Muscle of leg (tissue), 3 donors: ENCODE measurements at regions not wholly inside any gene's neighbourhood (a gene's known extent, or its start where the extent isn't known, plus 50 kb on each side); places are given as distances from the start of the nearest gene placed in this dataset.
A peak's percentile ranks its signal among the peaks of the same experiment; 100 is the strongest.

Experiments
- DNase-seq: peaks from one replicate; pipeline ENCODE4 v3.0.0; 2013
- H3K27ac ChIP-seq: one replicate; pipeline ENCODE4 v1.5.1; 2013; ENCODE audit warnings: mild to moderate bottlenecking, low read length, control low read depth
- H3K27me3 ChIP-seq: one replicate; pipeline ENCODE4 v1.6.1; 2013; ENCODE audit warnings: low read length; ENCODE audit not compliant: control insufficient read depth, insufficient read depth
- H3K36me3 ChIP-seq: one replicate; pipeline ENCODE4 v1.6.1; 2013; ENCODE audit warnings: low read length; ENCODE audit not compliant: control insufficient read depth, insufficient read depth
- H3K4me1 ChIP-seq: one replicate; pipeline ENCODE4 v1.6.1; 2013; ENCODE audit warnings: low read length; ENCODE audit not compliant: control insufficient read depth, insufficient read depth
- H3K4me3 ChIP-seq: one replicate; pipeline ENCODE4 v1.5.1; 2013; ENCODE audit warnings: low read length, control low read depth
- H3K9me3 ChIP-seq: replicated peaks from 2 replicates; pipeline ENCODE4 v1.6.1; 2013; ENCODE audit warnings: low read depth, low read length; ENCODE audit not compliant: control insufficient read depth
- WGBS: methylation state at CpG from one replicate; pipeline ENCODE4 v1.1.5; 2013; ENCODE audit warnings: missing lambda C conversion rate; ENCODE audit not compliant: insufficient coverage; 5-methylcytosine and 5-hydroxymethylcytosine counted together

GRCh38 chr5:74576941-74577456 lies 63.5 kb downstream of the ENC1 start:
- Histone ChIP-seq H3K9me3 (no peaks in the 10 kb centered on the region), H3K27ac (peak overlapping the region; percentile 87), H3K36me3 (no peaks in the 10 kb centered on the region), H3K27me3 (no peaks in the 10 kb centered on the region), H3K4me1 (peaks cover 14% of the 10 kb centered on the region), H3K4me3 (no peak overlapping the region)
- WGBS, result 92% methylated on average over 2 of the region's 6 CpGs
- DNase-seq, result peak; percentile 92

- DNase-seq, result peak; percentile 43
- Histone ChIP-seq H3K27me3 (no peaks in the 10 kb centered on the region), H3K27ac (peak overlapping the region; percentile 87), H3K9me3 (no peaks in the 10 kb centered on the region), H3K4me3 (no peak overlapping the region), H3K36me3 (no peaks in the 10 kb centered on the region), H3K4me1 (peaks cover 14% of the 10 kb centered on the region)
- WGBS, result 60% methylated on average over 6 of the region's 15 CpGs
These were observed 64.6 kb downstream of the ENC1 start for GRCh38 chr5:74575741-74576538.

- Histone ChIP-seq H3K9me3 (no peaks in the 10 kb centered on the region), H3K27me3 (no peaks in the 10 kb centered on the region), H3K4me1 (no peaks in the 10 kb centered on the region), H3K4me3 (no peak overlapping the region), H3K36me3 (no peaks in the 10 kb centered on the region), H3K27ac (no peak overlapping the region)
- no CpG with 5 or more reads among the region's 2 CpGs for WGBS
- no peak for DNase-seq
These were observed 70.3 kb downstream of the ENC1 start for GRCh38 chr5:74570250-74570649.

GRCh38 chr5:74567411-74567995 lies 73.0 kb downstream of the ENC1 start:
- H3K9me3 ChIP-seq, result no peaks in the 10 kb centered on the region
- WGBS, result 67% methylated on average over 3 of the region's 4 CpGs
- no peak overlapping the region for H3K27ac ChIP-seq
- DNase-seq, result no peak
- no peak overlapping the region for H3K4me3 ChIP-seq
- no peaks in the 10 kb centered on the region for H3K36me3 ChIP-seq
- no peaks in the 10 kb centered on the region for H3K4me1 ChIP-seq
- no peaks in the 10 kb centered on the region for H3K27me3 ChIP-seq

- Histone ChIP-seq H3K9me3 (no peaks in the 10 kb centered on the region), H3K36me3 (no peaks in the 10 kb centered on the region), H3K4me1 (no peaks in the 10 kb centered on the region), H3K4me3 (no peak overlapping the region), H3K27ac (no peak overlapping the region), H3K27me3 (no peaks in the 10 kb centered on the region)
- no peak for DNase-seq
- no CpG with 5 or more reads among the region's 5 CpGs for WGBS
These were observed 78.4 kb downstream of the ENC1 start for GRCh38 chr5:74562122-74562521.

GRCh38 chr5:74560245-74560644 lies 80.3 kb downstream of the ENC1 start:
- no peaks in the 10 kb centered on the region for H3K4me1 ChIP-seq
- no peak overlapping the region for H3K4me3 ChIP-seq
- no peak for DNase-seq
- H3K9me3 ChIP-seq, result no peaks in the 10 kb centered on the region
- no peaks in the 10 kb centered on the region for H3K36me3 ChIP-seq
- H3K27ac ChIP-seq, result no peak overlapping the region
- no peaks in the 10 kb centered on the region for H3K27me3 ChIP-seq

- Histone ChIP-seq H3K9me3 (no peaks in the 10 kb centered on the region), H3K36me3 (no peaks in the 10 kb centered on the region), H3K4me1 (no peaks in the 10 kb centered on the region), H3K4me3 (no peak overlapping the region), H3K27ac (no peak overlapping the region), H3K27me3 (no peaks in the 10 kb centered on the region)
- DNase-seq, result no peak
- 83% methylated on average over 5 of the region's 6 CpGs for WGBS
These were observed 83.6 kb downstream of the ENC1 start for GRCh38 chr5:74556631-74557595.

GRCh38 chr5:74556006-74556405 lies 84.5 kb downstream of the ENC1 start:
- no peak for DNase-seq
- no peaks in the 10 kb centered on the region for H3K4me1 ChIP-seq
- no peaks in the 10 kb centered on the region for H3K9me3 ChIP-seq
- WGBS, result no CpG with 5 or more reads among the region's 3 CpGs
- H3K27ac ChIP-seq, result no peak overlapping the region
- no peaks in the 10 kb centered on the region for H3K36me3 ChIP-seq
- H3K27me3 ChIP-seq, result no peaks in the 10 kb centered on the region
- H3K4me3 ChIP-seq, result no peak overlapping the region

- H3K9me3 ChIP-seq, result no peaks in the 10 kb centered on the region
- 100% methylated on average over 1 of the region's 4 CpGs for WGBS
- no peaks in the 10 kb centered on the region for H3K27me3 ChIP-seq
- DNase-seq, result no peak
- no peak overlapping the region for H3K4me3 ChIP-seq
- H3K36me3 ChIP-seq, result no peaks in the 10 kb centered on the region
- no peak overlapping the region for H3K27ac ChIP-seq
- H3K4me1 ChIP-seq, result no peaks in the 10 kb centered on the region
These were observed 88.4 kb downstream of the ENC1 start for GRCh38 chr5:74552101-74552500.

- H3K27me3 ChIP-seq, result no peaks in the 10 kb centered on the region
- no peak overlapping the region for H3K27ac ChIP-seq
- no peaks in the 10 kb centered on the region for H3K36me3 ChIP-seq
- H3K9me3 ChIP-seq, result no peaks in the 10 kb centered on the region
- no peak for DNase-seq
- WGBS, result 80% methylated on average over 1 of the region's 4 CpGs
- no peaks in the 10 kb centered on the region for H3K4me1 ChIP-seq
- no peak overlapping the region for H3K4me3 ChIP-seq
These were observed 89.6 kb downstream of the ENC1 start for GRCh38 chr5:74550927-74551326.
